Loucy (cell line): ENCODE measurements at regions not wholly inside any gene's neighbourhood (a gene's known extent, or its start where the extent isn't known, plus 50 kb on each side); places are given as distances from the start of the nearest gene placed in this dataset.

Experiments
- H2AFZ ChIP-seq: fragments of 200-600 bp; sonication (generic); 2 replicates; pipeline ENCODE4 v1.6.0; 2016; ENCODE audit warnings: antibody characterized with exemption, mild to moderate bottlenecking, low read length, moderate library complexity
- H3F3A ChIP-seq: fragments of 200-600 bp; 2 replicates; pipeline ENCODE4 v1.6.0; 2016; ENCODE audit warnings: antibody characterized with exemption, low read depth, mild to moderate bottlenecking
- H3K27me3 ChIP-seq: fragments of 200-600 bp; sonication (generic); 2 replicates; pipeline ENCODE4 v1.6.1; 2014; ENCODE audit warnings: low read length, mild to moderate bottlenecking; ENCODE audit not compliant: insufficient read depth, poor library complexity, severe bottlenecking
- H3K36me3 ChIP-seq: fragments of 200-600 bp; sonication (generic); 2 replicates; pipeline ENCODE4 v1.6.1; 2016; ENCODE audit warnings: low read length; ENCODE audit not compliant: insufficient read depth
- H3K4me1 ChIP-seq: fragments of 200-600 bp; sonication (generic); 2 replicates; pipeline ENCODE4 v1.5.1; 2014; ENCODE audit warnings: low read length, mild to moderate bottlenecking; ENCODE audit not compliant: insufficient read depth, poor library complexity, severe bottlenecking
- H3K4me2 ChIP-seq: fragments of 200-600 bp; sonication (generic); 2 replicates; pipeline ENCODE4 v1.6.0; 2014; ENCODE audit warnings: antibody characterized with exemption, low read length, low read depth, mild to moderate bottlenecking; ENCODE audit not compliant: poor library complexity, severe bottlenecking
- H3K4me3 ChIP-seq: fragments of 200-600 bp; sonication (generic); 2 replicates; pipeline ENCODE4 v1.5.1; 2014; ENCODE audit warnings: low read length, mild to moderate bottlenecking, mixed read lengths; ENCODE audit not compliant: poor library complexity, severe bottlenecking
- H3K79me2 ChIP-seq: fragments of 200-600 bp; sonication (generic); 2 replicates; pipeline ENCODE4 v1.6.1; 2014; ENCODE audit warnings: low read length; ENCODE audit not compliant: insufficient read depth
- H3K9ac ChIP-seq: fragments of 200-600 bp; sonication (generic); 2 replicates; pipeline ENCODE4 v1.6.0; 2014; ENCODE audit warnings: mild to moderate bottlenecking, low read depth, low read length, moderate library complexity; ENCODE audit not compliant: poor library complexity, severe bottlenecking
- H3K9me2 ChIP-seq: fragments of 200-600 bp; sonication (generic); replicated peaks from 2 replicates; pipeline ENCODE4 v1.6.1; 2016; ENCODE audit warnings: low read depth, low read length, mixed read lengths
- H3K9me3 ChIP-seq: fragments of 200-600 bp; sonication (generic); 2 replicates; pipeline ENCODE4 v1.6.1; 2014; ENCODE audit warnings: mild to moderate bottlenecking, antibody characterized with exemption, low read length, low read depth; ENCODE audit not compliant: insufficient read depth
- H4K20me1 ChIP-seq: fragments of 200-600 bp; sonication (generic); 2 replicates; pipeline ENCODE4 v1.6.0; 2014; ENCODE audit warnings: antibody characterized with exemption, low read length, mild to moderate bottlenecking; ENCODE audit not compliant: insufficient read depth, poor library complexity, severe bottlenecking
- EZH2phosphoT487 ChIP-seq: fragments of 200-600 bp; IDR thresholded peaks from 2 replicates; pipeline ENCODE4 v1.6.1; 2018; ENCODE audit warnings: antibody characterized with exemption, mild to moderate bottlenecking, moderate library complexity, borderline replicate concordance
- TF ChIP-seq, protein P1 (sequence below): fragments of 200-600 bp; sonication (generic); conservative IDR thresholded peaks from 2 replicates; pipeline ENCODE4 v1.5.1; 2014; ENCODE audit warnings: mild to moderate bottlenecking, antibody characterized with exemption, low read length

DNA sequence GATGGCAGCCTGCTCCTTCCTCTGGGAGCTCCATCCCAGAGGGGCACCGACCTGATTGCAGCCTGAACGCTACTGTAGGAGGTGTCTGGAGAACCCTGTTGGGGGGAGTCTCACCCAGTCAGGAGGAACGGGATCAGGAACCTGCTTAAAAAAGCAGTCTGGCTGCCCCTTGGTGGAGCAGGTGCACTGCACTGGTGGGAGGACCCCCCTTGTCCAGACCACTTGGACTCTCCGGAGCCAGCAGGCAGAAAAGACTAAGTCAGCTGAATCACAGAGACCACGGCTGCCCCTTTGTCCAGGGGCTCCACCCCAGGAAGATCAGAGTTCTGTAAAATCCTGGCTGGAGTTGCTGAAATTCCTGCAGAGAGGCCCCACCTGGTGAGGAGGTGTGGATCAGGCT lies 67.3 kb upstream of the MAGEB18 start:
- Histone ChIP-seq H4K20me1 (no peaks in the 10 kb centered on the region), H3K79me2 (no peaks in the 10 kb centered on the region), H3K4me3 (no peak overlapping the region), H3K4me2 (no peak overlapping the region), H3K4me1 (no peaks in the 10 kb centered on the region), H3K9me3 (no peaks in the 10 kb centered on the region), H3K9me2 (no peaks in the 10 kb centered on the region), H3K27me3 (no peaks in the 10 kb centered on the region), H3K36me3 (no peaks in the 10 kb centered on the region), H3F3A (no peaks in the 10 kb centered on the region), H3K9ac (no peak overlapping the region), H2AFZ (no peak overlapping the region)
- TF ChIP-seq EZH2phosphoT487 = no peak
- TF ChIP-seq, protein P1, sequence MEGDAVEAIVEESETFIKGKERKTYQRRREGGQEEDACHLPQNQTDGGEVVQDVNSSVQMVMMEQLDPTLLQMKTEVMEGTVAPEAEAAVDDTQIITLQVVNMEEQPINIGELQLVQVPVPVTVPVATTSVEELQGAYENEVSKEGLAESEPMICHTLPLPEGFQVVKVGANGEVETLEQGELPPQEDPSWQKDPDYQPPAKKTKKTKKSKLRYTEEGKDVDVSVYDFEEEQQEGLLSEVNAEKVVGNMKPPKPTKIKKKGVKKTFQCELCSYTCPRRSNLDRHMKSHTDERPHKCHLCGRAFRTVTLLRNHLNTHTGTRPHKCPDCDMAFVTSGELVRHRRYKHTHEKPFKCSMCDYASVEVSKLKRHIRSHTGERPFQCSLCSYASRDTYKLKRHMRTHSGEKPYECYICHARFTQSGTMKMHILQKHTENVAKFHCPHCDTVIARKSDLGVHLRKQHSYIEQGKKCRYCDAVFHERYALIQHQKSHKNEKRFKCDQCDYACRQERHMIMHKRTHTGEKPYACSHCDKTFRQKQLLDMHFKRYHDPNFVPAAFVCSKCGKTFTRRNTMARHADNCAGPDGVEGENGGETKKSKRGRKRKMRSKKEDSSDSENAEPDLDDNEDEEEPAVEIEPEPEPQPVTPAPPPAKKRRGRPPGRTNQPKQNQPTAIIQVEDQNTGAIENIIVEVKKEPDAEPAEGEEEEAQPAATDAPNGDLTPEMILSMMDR = no peak

DNA sequence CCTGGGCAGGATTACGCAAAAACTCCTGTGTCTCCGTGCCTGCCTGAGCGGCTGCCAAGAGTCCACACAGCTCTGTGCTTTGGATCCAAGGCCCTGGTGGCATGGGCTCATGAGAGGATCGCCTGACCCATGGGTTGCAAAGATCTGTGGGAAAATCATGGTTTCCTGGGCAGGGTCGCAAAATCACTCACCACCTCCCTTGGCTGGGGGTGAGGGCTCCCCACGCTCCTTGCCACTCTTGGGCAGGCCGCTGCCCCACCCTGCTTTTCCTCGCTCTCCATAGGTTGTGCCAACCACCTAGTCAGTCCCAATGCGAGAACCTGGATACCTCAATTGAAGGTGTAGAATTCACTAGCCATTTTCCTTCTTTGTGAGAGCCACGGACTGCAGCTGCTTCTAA lies 66.5 kb upstream of the MAGEB18 start:
- Histone ChIP-seq H3K4me3 (no peak overlapping the region), H3K27me3 (no peaks in the 10 kb centered on the region), H3K4me1 (no peaks in the 10 kb centered on the region), H3K4me2 (no peak overlapping the region), H3K36me3 (no peaks in the 10 kb centered on the region), H4K20me1 (no peaks in the 10 kb centered on the region), H3K79me2 (no peaks in the 10 kb centered on the region), H2AFZ (no peak overlapping the region), H3K9me3 (no peaks in the 10 kb centered on the region), H3F3A (no peaks in the 10 kb centered on the region), H3K9ac (no peak overlapping the region), H3K9me2 (no peaks in the 10 kb centered on the region)
- TF ChIP-seq, protein P1 = no peak
- no peak for TF ChIP-seq EZH2phosphoT487

DNA sequence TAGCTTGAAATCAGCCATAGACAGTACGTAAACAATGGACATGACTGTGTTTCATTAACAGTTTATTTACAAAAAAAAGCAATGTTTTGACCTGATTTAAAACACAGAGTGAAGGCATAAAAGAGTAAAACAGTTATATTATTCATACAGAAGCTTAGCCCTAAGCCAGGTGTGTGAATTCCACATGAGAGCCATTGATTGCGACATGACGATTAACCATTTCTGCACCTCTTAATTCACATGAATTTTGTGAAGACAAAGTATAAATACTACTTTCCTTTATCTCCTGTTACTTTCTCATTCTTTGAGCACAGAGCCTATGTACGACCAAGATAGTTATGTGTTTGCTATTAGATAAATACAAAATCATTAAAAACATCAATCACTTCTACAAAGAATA lies 55.0 kb upstream of the MAGEB18 start:
- H3K4me2 ChIP-seq = no peak overlapping the region
- H3K27me3 ChIP-seq = no peaks in the 10 kb centered on the region

More for the DNA sequence above, 55.0 kb upstream of the MAGEB18 start:
- Histone ChIP-seq H3K4me1 (no peaks in the 10 kb centered on the region), H3K9me3 (no peaks in the 10 kb centered on the region), H3K9ac (no peak overlapping the region), H3K9me2 (no peaks in the 10 kb centered on the region), H3F3A (no peaks in the 10 kb centered on the region), H3K79me2 (no peaks in the 10 kb centered on the region), H2AFZ (no peak overlapping the region), H4K20me1 (no peaks in the 10 kb centered on the region), H3K4me3 (no peak overlapping the region), H3K36me3 (no peaks in the 10 kb centered on the region)
- TF ChIP-seq EZH2phosphoT487 = no peak
- TF ChIP-seq, protein P1 = no peak
